K562 (cell line): ENCODE measurements at regions not wholly inside any gene's neighbourhood (a gene's known extent, or its start where the extent isn't known, plus 50 kb on each side); places are given as distances from the start of the nearest gene placed in this dataset.

Source experiments
- DPF2 ChIP-seq: fragments of 450-650 bp; IDR thresholded peaks from 2 replicates; pipeline ENCODE4 v1.6.1; 2016
- ESRRA ChIP-seq: fragments of 450-650 bp; IDR thresholded peaks from 2 replicates; pipeline ENCODE4 v1.6.1; 2014; ENCODE audit warnings: low read depth, mild to moderate bottlenecking, moderate library complexity, borderline replicate concordance
- FUS ChIP-seq: fragments of 200-400 bp; formaldehyde crosslinking; optimal IDR thresholded peaks from 2 replicates; pipeline ENCODE3; 2017; ENCODE audit warnings: low read depth, low read length
- NR2F6 ChIP-seq: fragments of 450-650 bp; formaldehyde crosslinking; IDR thresholded peaks from 2 replicates; pipeline ENCODE4 v1.4.0; 2020; ENCODE audit warnings: mild to moderate bottlenecking
- RB1 ChIP-seq: fragments of 450-650 bp; IDR thresholded peaks from 2 replicates; pipeline ENCODE4 v1.6.1; 2017; ENCODE audit warnings: low read depth, mild to moderate bottlenecking
- RCOR1 ChIP-seq, 2 experiments: IDR thresholded peaks; 2 replicates each; pipeline ENCODE4 v1.6.1; 2012; ENCODE audit warnings: low read depth in 2 of 2, low read length in 2 of 2, borderline replicate concordance in 1 of 2, improper control_type of control experiment in 1 of 2
- TCFL5 ChIP-seq: fragments of 250-450 bp; sonication (Bioruptor Pico); conservative IDR thresholded peaks from 2 replicates; pipeline ENCODE4 v1.6.1; 2021; ENCODE audit warnings: mild to moderate bottlenecking, moderate library complexity, matching md5 sums
- ZNF3 ChIP-seq: fragments of 250-450 bp; sonication (Bioruptor Pico); IDR thresholded peaks from 2 replicates; pipeline ENCODE4 v1.5.0; 2021; ENCODE audit warnings: mild to moderate bottlenecking, moderate library complexity
- ZNF316 ChIP-seq: fragments of 450-650 bp; IDR thresholded peaks from 2 replicates; pipeline ENCODE4 v1.6.1; 2016
- ZNF57 ChIP-seq: fragments of 450-650 bp; formaldehyde crosslinking; IDR thresholded peaks from 2 replicates; pipeline ENCODE4 v1.4.0; 2020; ENCODE audit warnings: mild to moderate bottlenecking, moderate library complexity
- TF ChIP-seq, protein P1 (sequence below): fragments of 250-450 bp; sonication (Bioruptor Pico); IDR thresholded peaks from 2 replicates; pipeline ENCODE4 v1.4.0; 2020
- TF ChIP-seq, protein P2 (sequence below): fragments of 250-450 bp; sonication (Bioruptor Pico); IDR thresholded peaks from 2 replicates; pipeline ENCODE4 v1.8.0; 2022; ENCODE audit warnings: inconsistent platforms
- TF ChIP-seq, protein P3 (sequence below), 2 experiments: fragments of 450-650 bp in 1 of 2; sonication (generic) in 1 of 2; formaldehyde crosslinking in 1 of 2; IDR thresholded peaks; 2 replicates each; pipeline versions ENCODE4 v1.7.1 to v1.9.0; 2016 to 2022; ENCODE audit warnings: inconsistent platforms in 1 of 2, mild to moderate bottlenecking in 1 of 2, missing genetic modification reagents in 1 of 2

DNA sequence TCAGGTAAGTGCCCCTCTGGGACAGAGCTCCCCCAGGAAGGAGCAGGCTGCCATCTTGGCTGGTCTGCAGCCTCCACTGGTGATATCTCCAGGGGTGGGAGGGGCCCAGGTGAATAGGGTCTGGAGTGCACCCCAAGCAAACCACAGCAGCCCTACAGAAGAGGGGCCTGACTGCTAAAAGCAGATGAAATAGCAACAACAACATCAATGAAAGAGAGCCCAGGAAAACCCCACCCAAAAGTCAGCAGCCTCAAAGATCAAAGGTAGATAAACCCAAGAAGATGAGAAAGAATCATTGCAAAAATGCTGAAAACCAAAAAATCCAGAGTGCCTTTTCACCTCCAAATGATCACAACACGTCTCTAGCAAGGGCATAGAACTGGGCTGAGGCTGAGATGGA, 92.5 kb upstream of the PAGE3 start (continued):
- TF ChIP-seq, protein P1, sequence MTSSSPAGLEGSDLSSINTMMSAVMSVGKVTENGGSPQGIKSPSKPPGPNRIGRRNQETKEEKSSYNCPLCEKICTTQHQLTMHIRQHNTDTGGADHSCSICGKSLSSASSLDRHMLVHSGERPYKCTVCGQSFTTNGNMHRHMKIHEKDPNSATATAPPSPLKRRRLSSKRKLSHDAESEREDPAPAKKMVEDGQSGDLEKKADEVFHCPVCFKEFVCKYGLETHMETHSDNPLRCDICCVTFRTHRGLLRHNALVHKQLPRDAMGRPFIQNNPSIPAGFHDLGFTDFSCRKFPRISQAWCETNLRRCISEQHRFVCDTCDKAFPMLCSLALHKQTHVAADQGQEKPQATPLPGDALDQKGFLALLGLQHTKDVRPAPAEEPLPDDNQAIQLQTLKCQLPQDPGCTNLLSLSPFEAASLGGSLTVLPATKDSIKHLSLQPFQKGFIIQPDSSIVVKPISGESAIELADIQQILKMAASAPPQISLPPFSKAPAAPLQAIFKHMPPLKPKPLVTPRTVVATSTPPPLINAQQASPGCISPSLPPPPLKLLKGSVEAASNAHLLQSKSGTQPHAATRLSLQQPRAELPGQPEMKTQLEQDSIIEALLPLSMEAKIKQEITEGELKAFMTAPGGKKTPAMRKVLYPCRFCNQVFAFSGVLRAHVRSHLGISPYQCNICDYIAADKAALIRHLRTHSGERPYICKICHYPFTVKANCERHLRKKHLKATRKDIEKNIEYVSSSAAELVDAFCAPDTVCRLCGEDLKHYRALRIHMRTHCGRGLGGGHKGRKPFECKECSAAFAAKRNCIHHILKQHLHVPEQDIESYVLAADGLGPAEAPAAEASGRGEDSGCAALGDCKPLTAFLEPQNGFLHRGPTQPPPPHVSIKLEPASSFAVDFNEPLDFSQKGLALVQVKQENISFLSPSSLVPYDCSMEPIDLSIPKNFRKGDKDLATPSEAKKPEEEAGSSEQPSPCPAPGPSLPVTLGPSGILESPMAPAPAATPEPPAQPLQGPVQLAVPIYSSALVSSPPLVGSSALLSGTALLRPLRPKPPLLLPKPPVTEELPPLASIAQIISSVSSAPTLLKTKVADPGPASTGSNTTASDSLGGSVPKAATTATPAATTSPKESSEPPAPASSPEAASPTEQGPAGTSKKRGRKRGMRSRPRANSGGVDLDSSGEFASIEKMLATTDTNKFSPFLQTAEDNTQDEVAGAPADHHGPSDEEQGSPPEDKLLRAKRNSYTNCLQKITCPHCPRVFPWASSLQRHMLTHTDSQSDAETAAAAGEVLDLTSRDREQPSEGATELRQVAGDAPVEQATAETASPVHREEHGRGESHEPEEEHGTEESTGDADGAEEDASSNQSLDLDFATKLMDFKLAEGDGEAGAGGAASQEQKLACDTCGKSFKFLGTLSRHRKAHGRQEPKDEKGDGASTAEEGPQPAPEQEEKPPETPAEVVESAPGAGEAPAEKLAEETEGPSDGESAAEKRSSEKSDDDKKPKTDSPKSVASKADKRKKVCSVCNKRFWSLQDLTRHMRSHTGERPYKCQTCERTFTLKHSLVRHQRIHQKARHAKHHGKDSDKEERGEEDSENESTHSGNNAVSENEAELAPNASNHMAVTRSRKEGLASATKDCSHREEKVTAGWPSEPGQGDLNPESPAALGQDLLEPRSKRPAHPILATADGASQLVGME (CRISPR knock-in tag) = no peak
- TF ChIP-seq TCFL5 (CRISPR knock-in tag) (no peak), FUS (no peak), ZNF316 (no peak), NR2F6 (CRISPR knock-in tag) (no peak), ZNF57 (no peak), RCOR1 (IDR thresholded peaks at IDR 0.05; ENCODE audit: borderline replicate concordance in 1 of 2, low read depth in 2 of 2, low read length in 2 of 2) (no peak), ZNF3 (no peak), DPF2 (no peak), ESRRA (no peak), RB1 (no peak)
- TF ChIP-seq, protein P2, sequence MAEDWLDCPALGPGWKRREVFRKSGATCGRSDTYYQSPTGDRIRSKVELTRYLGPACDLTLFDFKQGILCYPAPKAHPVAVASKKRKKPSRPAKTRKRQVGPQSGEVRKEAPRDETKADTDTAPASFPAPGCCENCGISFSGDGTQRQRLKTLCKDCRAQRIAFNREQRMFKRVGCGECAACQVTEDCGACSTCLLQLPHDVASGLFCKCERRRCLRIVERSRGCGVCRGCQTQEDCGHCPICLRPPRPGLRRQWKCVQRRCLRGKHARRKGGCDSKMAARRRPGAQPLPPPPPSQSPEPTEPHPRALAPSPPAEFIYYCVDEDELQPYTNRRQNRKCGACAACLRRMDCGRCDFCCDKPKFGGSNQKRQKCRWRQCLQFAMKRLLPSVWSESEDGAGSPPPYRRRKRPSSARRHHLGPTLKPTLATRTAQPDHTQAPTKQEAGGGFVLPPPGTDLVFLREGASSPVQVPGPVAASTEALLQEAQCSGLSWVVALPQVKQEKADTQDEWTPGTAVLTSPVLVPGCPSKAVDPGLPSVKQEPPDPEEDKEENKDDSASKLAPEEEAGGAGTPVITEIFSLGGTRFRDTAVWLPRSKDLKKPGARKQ (CRISPR knock-in tag) = no peak
- TF ChIP-seq, protein P3, sequence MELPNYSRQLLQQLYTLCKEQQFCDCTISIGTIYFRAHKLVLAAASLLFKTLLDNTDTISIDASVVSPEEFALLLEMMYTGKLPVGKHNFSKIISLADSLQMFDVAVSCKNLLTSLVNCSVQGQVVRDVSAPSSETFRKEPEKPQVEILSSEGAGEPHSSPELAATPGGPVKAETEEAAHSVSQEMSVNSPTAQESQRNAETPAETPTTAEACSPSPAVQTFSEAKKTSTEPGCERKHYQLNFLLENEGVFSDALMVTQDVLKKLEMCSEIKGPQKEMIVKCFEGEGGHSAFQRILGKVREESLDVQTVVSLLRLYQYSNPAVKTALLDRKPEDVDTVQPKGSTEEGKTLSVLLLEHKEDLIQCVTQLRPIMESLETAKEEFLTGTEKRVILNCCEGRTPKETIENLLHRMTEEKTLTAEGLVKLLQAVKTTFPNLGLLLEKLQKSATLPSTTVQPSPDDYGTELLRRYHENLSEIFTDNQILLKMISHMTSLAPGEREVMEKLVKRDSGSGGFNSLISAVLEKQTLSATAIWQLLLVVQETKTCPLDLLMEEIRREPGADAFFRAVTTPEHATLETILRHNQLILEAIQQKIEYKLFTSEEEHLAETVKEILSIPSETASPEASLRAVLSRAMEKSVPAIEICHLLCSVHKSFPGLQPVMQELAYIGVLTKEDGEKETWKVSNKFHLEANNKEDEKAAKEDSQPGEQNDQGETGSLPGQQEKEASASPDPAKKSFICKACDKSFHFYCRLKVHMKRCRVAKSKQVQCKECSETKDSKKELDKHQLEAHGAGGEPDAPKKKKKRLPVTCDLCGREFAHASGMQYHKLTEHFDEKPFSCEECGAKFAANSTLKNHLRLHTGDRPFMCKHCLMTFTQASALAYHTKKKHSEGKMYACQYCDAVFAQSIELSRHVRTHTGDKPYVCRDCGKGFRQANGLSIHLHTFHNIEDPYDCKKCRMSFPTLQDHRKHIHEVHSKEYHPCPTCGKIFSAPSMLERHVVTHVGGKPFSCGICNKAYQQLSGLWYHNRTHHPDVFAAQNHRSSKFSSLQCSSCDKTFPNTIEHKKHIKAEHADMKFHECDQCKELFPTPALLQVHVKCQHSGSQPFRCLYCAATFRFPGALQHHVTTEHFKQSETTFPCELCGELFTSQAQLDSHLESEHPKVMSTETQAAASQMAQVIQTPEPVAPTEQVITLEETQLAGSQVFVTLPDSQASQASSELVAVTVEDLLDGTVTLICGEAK (IDR thresholded peaks at IDR 0.05) = no peak
- TF ChIP-seq, protein P3 (CRISPR knock-in tag; IDR thresholded peaks at IDR 0.05) = no peak
